ENCODE measurements at regions not wholly inside any gene's neighbourhood (a gene's known extent, or its start where the extent isn't known, plus 50 kb on each side); places are given as distances from the start of the nearest gene placed in this dataset.

- DNase-seq (ENCODE audit: low read depth in 2 of 2): no peak
Observed at GRCh38 chr2:67660015-67660602, 263.0 kb downstream of the ETAA1 start.

- no peak for DNase-seq (ENCODE audit: low read depth in 2 of 2)
Observed at GRCh38 chr2:67660871-67661270, 263.7 kb downstream of the ETAA1 start.

GRCh38 chr2:67662222-67662621 lies 265.1 kb downstream of the ETAA1 start:
- DNase-seq (ENCODE audit: low read depth in 2 of 2): no peak

GRCh38 chr2:67663776-67664175 lies 266.6 kb downstream of the ETAA1 start:
- DNase-seq (ENCODE audit: low read depth in 2 of 2): no peak

GRCh38 chr2:67666386-67667053 lies 269.4 kb downstream of the ETAA1 start:
- no peak for DNase-seq (ENCODE audit: low read depth in 2 of 2)

GRCh38 chr2:67667054-67667908 lies 270.1 kb downstream of the ETAA1 start:
- DNase-seq (ENCODE audit: low read depth in 2 of 2): no peak

GRCh38 chr2:67668538-67668937 lies 271.4 kb downstream of the ETAA1 start:
- DNase-seq (ENCODE audit: low read depth in 2 of 2): no peak

- no peak for DNase-seq (ENCODE audit: low read depth in 2 of 2)
Observed at GRCh38 chr2:67669168-67669567, 272.0 kb downstream of the ETAA1 start.

GRCh38 chr2:67669766-67670165 lies 272.6 kb downstream of the ETAA1 start:
- no peak for DNase-seq (ENCODE audit: low read depth in 2 of 2)

- no peak for DNase-seq (ENCODE audit: low read depth in 2 of 2)
Observed at GRCh38 chr2:67670747-67671183, 273.6 kb downstream of the ETAA1 start.

GRCh38 chr2:67671464-67672450 lies 274.6 kb downstream of the ETAA1 start:
- DNase-seq (ENCODE audit: low read depth in 2 of 2): no peak

- no peak for DNase-seq (ENCODE audit: low read depth in 2 of 2)
Observed at GRCh38 chr2:67674668-67675067, 277.5 kb downstream of the ETAA1 start.

GRCh38 chr2:67684991-67685390 lies 287.9 kb downstream of the ETAA1 start:
- no peak for DNase-seq (ENCODE audit: low read depth in 2 of 2)

- no peak for DNase-seq (ENCODE audit: low read depth in 2 of 2)
Observed at GRCh38 chr2:67686254-67686653, 289.1 kb downstream of the ETAA1 start.

GRCh38 chr2:67689186-67689585 lies 292.1 kb downstream of the ETAA1 start:
- no peak for DNase-seq (ENCODE audit: low read depth in 2 of 2)

- DNase-seq (ENCODE audit: low read depth in 2 of 2): no peak
Observed at GRCh38 chr2:67689651-67690050, 292.5 kb downstream of the ETAA1 start.

- no peak for DNase-seq (ENCODE audit: low read depth in 2 of 2)
Observed at GRCh38 chr2:67694445-67694844, 297.3 kb downstream of the ETAA1 start.

- DNase-seq (ENCODE audit: low read depth in 2 of 2): no peak
Observed at GRCh38 chr2:67701011-67701410, 303.9 kb downstream of the ETAA1 start.

GRCh38 chr2:67702284-67702683 lies 305.2 kb downstream of the ETAA1 start:
- no peak for DNase-seq (ENCODE audit: low read depth in 2 of 2)

- DNase-seq (ENCODE audit: low read depth in 2 of 2): no peak
Observed at GRCh38 chr2:67702937-67703336, 305.8 kb downstream of the ETAA1 start.

GRCh38 chr2:67706082-67706481 lies 308.9 kb downstream of the ETAA1 start:
- no peak for DNase-seq (ENCODE audit: low read depth in 2 of 2)

GRCh38 chr2:67707896-67708295 lies 310.8 kb downstream of the ETAA1 start:
- no peak for DNase-seq (ENCODE audit: low read depth in 2 of 2)

Data from stimulated activated CD8-positive, alpha-beta memory T cell treated with anti-CD3 and anti-CD28 coated beads, Interleukin-2, amount 100 ng/mL, for 48 hours (primary cell).